BLaER1 treated with 17β-estradiol and CSF1 and Interleukin-3, amounts not matched to agents 10 nM and 100 nM (cell line): ENCODE measurements at regions not wholly inside any gene's neighbourhood (a gene's known extent, or its start where the extent isn't known, plus 50 kb on each side); places are given as distances from the start of the nearest gene placed in this dataset.

Experiments used
- H3K27ac ChIP-seq, 11 experiments: shearing (Covaris generic); formaldehyde crosslinking; 2 replicates each; pipeline ENCODE4 v1.8.1; 2022
- H3K27me3 ChIP-seq, 11 experiments: shearing (Covaris generic); formaldehyde crosslinking; 2 replicates each; pipeline ENCODE4 v1.8.1; 2022
- H3K36me3 ChIP-seq, 11 experiments: shearing (Covaris generic); formaldehyde crosslinking; 2 replicates each; pipeline ENCODE4 v1.8.1; 2022
- H3K4me1 ChIP-seq, 10 experiments: shearing (Covaris generic); formaldehyde crosslinking; 2 replicates each; pipeline ENCODE4 v1.8.1; 2022
- H3K4me2 ChIP-seq, 11 experiments: shearing (Covaris generic); formaldehyde crosslinking; 2 replicates each; pipeline ENCODE4 v1.8.1; 2022
- H3K4me3 ChIP-seq, 10 experiments: shearing (Covaris generic); formaldehyde crosslinking; 2 replicates each; pipeline ENCODE4 v1.8.1; 2022
- H3K9ac ChIP-seq, 11 experiments: shearing (Covaris generic); formaldehyde crosslinking; 2 replicates each; pipeline ENCODE4 v1.8.1; 2022
- H3K9me3 ChIP-seq, 11 experiments: shearing (Covaris generic); formaldehyde crosslinking; replicated peaks in 1 of 11; 2 replicates each; pipeline ENCODE4 v1.8.1; 2022
- H4K20me1 ChIP-seq, 11 experiments: shearing (Covaris generic); formaldehyde crosslinking; 2 replicates each; pipeline ENCODE4 v1.8.1; 2022
- Cebpa-rat ChIP-seq, 11 experiments: shearing (Covaris generic); IDR thresholded peaks; 2 replicates each; pipeline ENCODE4 v1.8.1; 2022

- H3K9me3 ChIP-seq = peaks cover 0 to 7% (median 0%) of the 10 kb centered on the region in 11 experiments; a peak in 1 of 22 replicates
- no peaks in the 10 kb centered on the region for H3K36me3 ChIP-seq
- TF ChIP-seq Cebpa-rat (IDR thresholded peaks at IDR 0.05) = no peak
- H3K27me3 ChIP-seq = no peaks in the 10 kb centered on the region
- no peak overlapping the region for H3K4me2 ChIP-seq
- no peak overlapping the region for H3K27ac ChIP-seq
- H4K20me1 ChIP-seq = no peaks in the 10 kb centered on the region
- no peak overlapping the region for H3K9ac ChIP-seq
- H3K4me3 ChIP-seq = no peak overlapping the region
- H3K4me1 ChIP-seq = no peaks in the 10 kb centered on the region
These were observed 242.1 kb upstream of the IRX1 start for GRCh38 chr5:3353561-3353960.

GRCh38 chr5:3352711-3353110 is 242.9 kb upstream of the IRX1 start:
- Histone ChIP-seq H3K36me3 (no peaks in the 10 kb centered on the region), H3K4me3 (no peak overlapping the region), H3K9ac (no peak overlapping the region), H3K9me3 (peaks cover 0 to 7% (median 0%) of the 10 kb centered on the region in 11 experiments; a peak in 2 of 22 replicates), H3K27me3 (no peaks in the 10 kb centered on the region), H3K4me1 (no peaks in the 10 kb centered on the region), H3K27ac (no peak overlapping the region), H3K4me2 (no peak overlapping the region), H4K20me1 (no peaks in the 10 kb centered on the region)
- TF ChIP-seq Cebpa-rat (IDR thresholded peaks at IDR 0.05) = no peak

GRCh38 chr5:3351581-3352442 is 243.8 kb upstream of the IRX1 start:
- Histone ChIP-seq H3K27me3 (no peaks in the 10 kb centered on the region), H4K20me1 (no peaks in the 10 kb centered on the region), H3K4me1 (no peaks in the 10 kb centered on the region), H3K4me2 (no peak overlapping the region), H3K9ac (no peak overlapping the region), H3K9me3 (peaks cover 0 to 7% (median 0%) of the 10 kb centered on the region in 11 experiments; a peak in 2 of 22 replicates), H3K4me3 (no peak overlapping the region), H3K27ac (no peak overlapping the region), H3K36me3 (no peaks in the 10 kb centered on the region)
- TF ChIP-seq Cebpa-rat (IDR thresholded peaks at IDR 0.05) = no peak

- H3K27ac ChIP-seq = no peak overlapping the region
- no peak overlapping the region for H3K4me2 ChIP-seq
- H3K9me3 ChIP-seq = peaks cover 0 to 7% (median 0%) of the 10 kb centered on the region in 11 experiments; a peak in 2 of 22 replicates
- H3K4me3 ChIP-seq = no peak overlapping the region
- H3K9ac ChIP-seq = no peak overlapping the region
- H3K36me3 ChIP-seq = no peaks in the 10 kb centered on the region
- H3K27me3 ChIP-seq = no peaks in the 10 kb centered on the region
- H3K4me1 ChIP-seq = no peaks in the 10 kb centered on the region
- no peak for TF ChIP-seq Cebpa-rat (IDR thresholded peaks at IDR 0.05)
- H4K20me1 ChIP-seq = no peaks in the 10 kb centered on the region
These were observed 244.9 kb upstream of the IRX1 start for GRCh38 chr5:3350781-3351180.

- Histone ChIP-seq H3K4me3 (no peak overlapping the region), H3K9me3 (peaks cover 0 to 7% (median 0%) of the 10 kb centered on the region in 11 experiments; a peak in 2 of 22 replicates), H3K36me3 (no peaks in the 10 kb centered on the region), H3K27ac (no peak overlapping the region), H3K9ac (no peak overlapping the region), H3K27me3 (no peaks in the 10 kb centered on the region), H3K4me2 (no peak overlapping the region), H3K4me1 (no peaks in the 10 kb centered on the region), H4K20me1 (no peaks in the 10 kb centered on the region)
- no peak for TF ChIP-seq Cebpa-rat (IDR thresholded peaks at IDR 0.05)
These were observed 245.7 kb upstream of the IRX1 start for GRCh38 chr5:3349704-3350565.

- Histone ChIP-seq H4K20me1 (no peaks in the 10 kb centered on the region), H3K27me3 (no peaks in the 10 kb centered on the region), H3K9ac (no peak overlapping the region), H3K9me3 (peaks cover 0 to 7% (median 0%) of the 10 kb centered on the region in 11 experiments; a peak in 2 of 22 replicates), H3K4me3 (no peak overlapping the region), H3K27ac (no peak overlapping the region), H3K4me2 (no peak overlapping the region), H3K4me1 (no peaks in the 10 kb centered on the region), H3K36me3 (no peaks in the 10 kb centered on the region)
- TF ChIP-seq Cebpa-rat (IDR thresholded peaks at IDR 0.05) = no peak
These were observed 246.8 kb upstream of the IRX1 start for GRCh38 chr5:3348576-3349535.

- no peaks in the 10 kb centered on the region for H3K36me3 ChIP-seq
- H3K9me3 ChIP-seq = peaks cover 0 to 7% (median 0%) of the 10 kb centered on the region in 11 experiments; a peak in 2 of 22 replicates
- TF ChIP-seq Cebpa-rat (IDR thresholded peaks at IDR 0.05) = no peak
- H3K27ac ChIP-seq = no peak overlapping the region
- H3K4me1 ChIP-seq = no peaks in the 10 kb centered on the region
- no peak overlapping the region for H3K9ac ChIP-seq
- H3K27me3 ChIP-seq = no peaks in the 10 kb centered on the region
- H3K4me3 ChIP-seq = no peak overlapping the region
- H4K20me1 ChIP-seq = no peaks in the 10 kb centered on the region
- H3K4me2 ChIP-seq = no peak overlapping the region
These were observed 247.9 kb upstream of the IRX1 start for GRCh38 chr5:3347741-3348140.

- Histone ChIP-seq H3K36me3 (no peaks in the 10 kb centered on the region), H3K4me1 (no peaks in the 10 kb centered on the region), H3K9ac (no peak overlapping the region), H3K4me2 (no peak overlapping the region), H3K27ac (no peak overlapping the region), H3K9me3 (peaks cover 0 to 5% (median 0%) of the 10 kb centered on the region in 11 experiments; a peak in 1 of 22 replicates), H3K4me3 (no peak overlapping the region), H3K27me3 (no peaks in the 10 kb centered on the region), H4K20me1 (no peaks in the 10 kb centered on the region)
- no peak for TF ChIP-seq Cebpa-rat (IDR thresholded peaks at IDR 0.05)
These were observed 249.4 kb upstream of the IRX1 start for GRCh38 chr5:3346111-3346820.
